ENCODE measurements at regions not wholly inside any gene's neighbourhood (a gene's known extent, or its start where the extent isn't known, plus 50 kb on each side); places are given as distances from the start of the nearest gene placed in this dataset.

- H3K27me3 ChIP-seq: no peaks in the 10 kb centered on the region
- no peak overlapping the region for H3K9ac ChIP-seq (ENCODE audit: low read depth in 2 of 2, low read length in 2 of 2)
- H3K27ac ChIP-seq: no peak overlapping the region
- intact Hi-C loops (cut with DNase I): no loop called here
- H3K4me1 ChIP-seq: no peaks in the 10 kb centered on the region
- TF ChIP-seq, protein P1, sequence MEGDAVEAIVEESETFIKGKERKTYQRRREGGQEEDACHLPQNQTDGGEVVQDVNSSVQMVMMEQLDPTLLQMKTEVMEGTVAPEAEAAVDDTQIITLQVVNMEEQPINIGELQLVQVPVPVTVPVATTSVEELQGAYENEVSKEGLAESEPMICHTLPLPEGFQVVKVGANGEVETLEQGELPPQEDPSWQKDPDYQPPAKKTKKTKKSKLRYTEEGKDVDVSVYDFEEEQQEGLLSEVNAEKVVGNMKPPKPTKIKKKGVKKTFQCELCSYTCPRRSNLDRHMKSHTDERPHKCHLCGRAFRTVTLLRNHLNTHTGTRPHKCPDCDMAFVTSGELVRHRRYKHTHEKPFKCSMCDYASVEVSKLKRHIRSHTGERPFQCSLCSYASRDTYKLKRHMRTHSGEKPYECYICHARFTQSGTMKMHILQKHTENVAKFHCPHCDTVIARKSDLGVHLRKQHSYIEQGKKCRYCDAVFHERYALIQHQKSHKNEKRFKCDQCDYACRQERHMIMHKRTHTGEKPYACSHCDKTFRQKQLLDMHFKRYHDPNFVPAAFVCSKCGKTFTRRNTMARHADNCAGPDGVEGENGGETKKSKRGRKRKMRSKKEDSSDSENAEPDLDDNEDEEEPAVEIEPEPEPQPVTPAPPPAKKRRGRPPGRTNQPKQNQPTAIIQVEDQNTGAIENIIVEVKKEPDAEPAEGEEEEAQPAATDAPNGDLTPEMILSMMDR (IDR thresholded peaks at IDR 0.05): no peak
- H3K36me3 ChIP-seq: no peaks in the 10 kb centered on the region
- no peak for DNase-seq
- no peak overlapping the region for H3K4me3 ChIP-seq
- no peaks in the 10 kb centered on the region for H3K9me3 ChIP-seq
Observed at GRCh38 chr14:87656315-87656714, 336.7 kb downstream of the GALC start.

DNA sequence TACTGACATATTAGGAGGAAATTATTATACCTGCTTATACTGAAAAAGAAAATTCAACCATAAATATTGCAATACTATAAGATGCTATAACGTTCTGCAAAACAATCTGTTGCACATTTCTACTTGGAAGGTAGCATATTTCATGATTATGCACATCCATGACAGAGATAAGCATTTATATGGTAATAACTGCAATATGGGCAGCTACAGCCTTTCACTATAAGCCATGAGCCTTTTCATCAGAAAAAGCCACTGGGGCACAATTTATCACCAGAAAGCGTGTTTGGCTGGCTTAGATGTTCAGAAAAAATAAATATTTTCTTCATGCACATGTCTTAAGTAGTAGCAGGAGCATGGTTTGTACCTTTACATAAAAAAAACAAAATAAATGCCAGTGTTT, 340.7 kb downstream of the GALC start:
- Histone ChIP-seq H3K4me1 (no peaks in the 10 kb centered on the region), H3K4me3 (no peak overlapping the region), H3K9me3 (no peaks in the 10 kb centered on the region), H3K27ac (no peak overlapping the region), H3K36me3 (no peaks in the 10 kb centered on the region), H3K9ac (ENCODE audit: low read depth in 2 of 2, low read length in 2 of 2) (no peak overlapping the region), H3K27me3 (no peaks in the 10 kb centered on the region)
- intact Hi-C loops (cut with DNase I): no loop called here
- TF ChIP-seq, protein P1 (IDR thresholded peaks at IDR 0.05): no peak
- no peak for DNase-seq

GRCh38 chr14:87644689-87645088, 348.3 kb downstream of the GALC start:
- Histone ChIP-seq H3K4me1 (no peaks in the 10 kb centered on the region), H3K27me3 (no peaks in the 10 kb centered on the region), H3K27ac (no peak overlapping the region), H3K9ac (ENCODE audit: low read depth in 2 of 2, low read length in 2 of 2) (no peak overlapping the region), H3K9me3 (no peaks in the 10 kb centered on the region), H3K4me3 (no peak overlapping the region), H3K36me3 (no peaks in the 10 kb centered on the region)
- TF ChIP-seq, protein P1 (IDR thresholded peaks at IDR 0.05): no peak
- intact Hi-C loops (cut with DNase I): no loop called here
- DNase-seq: no peak

- TF ChIP-seq, protein P1 (IDR thresholded peaks at IDR 0.05): no peak
- H3K27me3 ChIP-seq: no peaks in the 10 kb centered on the region
- no peaks in the 10 kb centered on the region for H3K4me1 ChIP-seq
- no peak for DNase-seq
- intact Hi-C loops (cut with DNase I): no loop called here
- no peak overlapping the region for H3K9ac ChIP-seq (ENCODE audit: low read depth in 2 of 2, low read length in 2 of 2)
- no peaks in the 10 kb centered on the region for H3K36me3 ChIP-seq
- H3K4me3 ChIP-seq: no peak overlapping the region
- no peaks in the 10 kb centered on the region for H3K9me3 ChIP-seq
- no peak overlapping the region for H3K27ac ChIP-seq
Observed at GRCh38 chr14:87643005-87643404, 350.0 kb downstream of the GALC start.

- Histone ChIP-seq H3K9me3 (no peaks in the 10 kb centered on the region), H3K36me3 (no peaks in the 10 kb centered on the region), H3K4me1 (no peaks in the 10 kb centered on the region), H3K27ac (no peak overlapping the region), H3K9ac (ENCODE audit: low read depth in 2 of 2, low read length in 2 of 2) (no peak overlapping the region), H3K4me3 (no peak overlapping the region), H3K27me3 (no peaks in the 10 kb centered on the region)
- intact Hi-C loops (cut with DNase I): no loop called here
- TF ChIP-seq, protein P1 (IDR thresholded peaks at IDR 0.05): no peak
- no peak for DNase-seq
Observed at GRCh38 chr14:87640553-87640952, 352.4 kb downstream of the GALC start.

DNA sequence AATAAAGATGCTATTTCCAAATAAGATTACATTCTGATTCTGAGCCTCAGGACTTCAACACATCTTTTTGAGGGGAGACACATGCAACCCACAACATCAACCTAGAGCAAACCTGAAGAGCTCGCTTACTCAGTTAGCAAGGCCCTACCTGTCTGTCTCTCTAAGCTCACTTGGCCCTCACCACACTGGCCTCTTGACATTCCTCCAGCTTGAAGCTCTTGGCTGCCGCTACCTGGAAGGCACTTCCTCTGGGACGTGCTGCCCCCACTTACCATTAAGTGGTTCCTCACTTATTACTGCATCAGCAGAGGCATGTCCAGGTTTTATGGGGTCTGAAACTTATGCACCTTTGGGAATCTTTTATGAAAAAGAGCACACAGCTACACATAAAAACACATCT, 354.8 kb downstream of the GALC start:
- Histone ChIP-seq H3K4me3 (no peak overlapping the region), H3K27me3 (no peaks in the 10 kb centered on the region), H3K27ac (no peak overlapping the region), H3K9me3 (no peaks in the 10 kb centered on the region), H3K36me3 (no peaks in the 10 kb centered on the region), H3K4me1 (no peaks in the 10 kb centered on the region), H3K9ac (ENCODE audit: low read depth in 2 of 2, low read length in 2 of 2) (no peak overlapping the region)
- intact Hi-C loops (cut with DNase I): no loop called here
- TF ChIP-seq, protein P1 (IDR thresholded peaks at IDR 0.05): no peak
- DNase-seq: no peak

Measured in colonic mucosa (tissue), 4 donors.